Neural progenitor cell (in vitro differentiated cells): ENCODE measurements at regions not wholly inside any gene's neighbourhood (a gene's known extent, or its start where the extent isn't known, plus 50 kb on each side); places are given as distances from the start of the nearest gene placed in this dataset.

Source experiments
- DNase-seq: peaks from one replicate; pipeline ENCODE4 v3.0.0-alpha.2; 2016; ENCODE audit warnings: low spot score
- H2AFZ ChIP-seq: fragments of 200-600 bp; sonication (generic); replicated peaks from 2 replicates; pipeline ENCODE4 v1.6.1; 2016; ENCODE audit warnings: antibody characterized with exemption
- H3F3A ChIP-seq: fragments of 200-600 bp; sonication (generic); 2 replicates; pipeline ENCODE4 v1.6.1; 2016; ENCODE audit warnings: antibody characterized with exemption, low read depth
- H3K27ac ChIP-seq: fragments of 200-600 bp; sonication (generic); 2 replicates; pipeline ENCODE4 v1.5.1; 2016; ENCODE audit warnings: mild to moderate bottlenecking
- H3K27me3 ChIP-seq: fragments of 200-600 bp; sonication (generic); 2 replicates; pipeline ENCODE4 v1.6.1; 2016; ENCODE audit warnings: mild to moderate bottlenecking, moderate library complexity
- H3K36me3 ChIP-seq: fragments of 200-600 bp; sonication (generic); 2 replicates; pipeline ENCODE4 v1.5.1; 2016
- H3K4me1 ChIP-seq: fragments of 200-600 bp; sonication (generic); 2 replicates; pipeline ENCODE4 v1.6.1; 2016; ENCODE audit warnings: mixed run types
- H3K4me2 ChIP-seq: fragments of 200-600 bp; sonication (generic); 2 replicates; pipeline ENCODE4 v1.6.1; 2016
- H3K4me3 ChIP-seq: fragments of 200-600 bp; sonication (generic); 2 replicates; pipeline ENCODE4 v1.5.1; 2016
- H3K79me2 ChIP-seq: fragments of 200-600 bp; sonication (generic); 2 replicates; pipeline ENCODE4 v1.6.1; 2016; ENCODE audit warnings: low read depth
- H3K9ac ChIP-seq: fragments of 200-600 bp; sonication (generic); 2 replicates; pipeline ENCODE4 v1.6.1; 2016
- H3K9me3 ChIP-seq: fragments of 200-600 bp; sonication (generic); 2 replicates; pipeline ENCODE4 v1.5.1; 2016; ENCODE audit warnings: low read depth
- H4K20me1 ChIP-seq: fragments of 200-600 bp; sonication (generic); 2 replicates; pipeline ENCODE4 v1.6.1; 2016; ENCODE audit warnings: low read depth
- H3K27ac Mint-ChIP-seq: 3 replicates; pipeline ENCODE4 v1.8.0; 2021; ENCODE audit warnings: mixed read lengths
- H3K27me3 Mint-ChIP-seq: 2 replicates; pipeline ENCODE4 v1.8.0; 2022; ENCODE audit warnings: low read depth, mild to moderate bottlenecking, inconsistent platforms, moderate library complexity, mixed read lengths; ENCODE audit not compliant: insufficient read depth
- H3K36me3 Mint-ChIP-seq: 3 replicates; pipeline ENCODE4 v1.8.0; 2021; ENCODE audit warnings: mixed read lengths
- H3K4me1 Mint-ChIP-seq: 3 replicates; pipeline ENCODE4 v1.8.0; 2021; ENCODE audit warnings: mixed read lengths
- H3K4me3 Mint-ChIP-seq: 3 replicates; pipeline ENCODE4 v1.8.0; 2021; ENCODE audit warnings: mild to moderate bottlenecking, moderate library complexity, mixed read lengths
- H3K9me3 Mint-ChIP-seq: 3 replicates; pipeline ENCODE4 v1.8.0; 2020; ENCODE audit warnings: mixed read lengths
- EZH2 ChIP-seq: fragments of 200-600 bp; sonication (generic); IDR thresholded peaks from 2 replicates; pipeline ENCODE4 v1.6.1; 2017; ENCODE audit warnings: antibody characterized with exemption, mild to moderate bottlenecking, moderate library complexity
- EZH2phosphoT487 ChIP-seq: fragments of 200-600 bp; sonication (generic); IDR thresholded peaks from 2 replicates; pipeline ENCODE4 v1.6.1; 2017; ENCODE audit warnings: antibody characterized with exemption
- TF ChIP-seq, protein P1 (sequence below): fragments of 200-600 bp; sonication (generic); IDR thresholded peaks from 2 replicates; pipeline ENCODE4 v1.5.1; 2017; ENCODE audit warnings: antibody characterized with exemption, mild to moderate bottlenecking

DNA sequence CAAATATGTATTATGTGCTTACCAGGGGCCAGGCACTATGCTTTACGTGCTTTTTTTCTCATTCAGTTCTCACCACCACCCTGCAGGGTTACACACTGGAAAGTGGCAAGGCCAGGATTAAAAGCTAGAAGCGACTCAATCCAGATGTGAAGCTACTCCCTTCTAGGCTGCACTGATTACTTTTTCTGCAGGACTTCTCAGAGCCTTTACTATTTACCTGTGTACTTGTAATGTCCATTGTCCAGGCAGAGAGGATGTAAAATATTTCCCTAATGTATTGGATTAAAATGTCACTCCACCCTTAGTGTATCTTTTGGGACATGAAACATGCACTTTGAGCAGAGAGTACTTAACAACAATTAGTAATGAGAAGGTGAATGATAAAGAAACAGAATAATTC is 287.5 kb upstream of the EEF2KMT start:
- peaks cover 6% of the 10 kb centered on the region for H3K27me3 Mint-ChIP-seq
- H3K4me3 Mint-ChIP-seq, result no peak overlapping the region
- no peak for DNase-seq
- no peaks in the 10 kb centered on the region for H3K36me3 Mint-ChIP-seq
- Histone ChIP-seq H3K27me3 (no peaks in the 10 kb centered on the region), H3K9me3 (no peaks in the 10 kb centered on the region), H3K9ac (no peak overlapping the region), H3K27ac (no peak overlapping the region), H3K4me1 (no peaks in the 10 kb centered on the region), H4K20me1 (no peaks in the 10 kb centered on the region), H3K4me2 (no peak overlapping the region), H3K79me2 (no peaks in the 10 kb centered on the region), H3K36me3 (no peaks in the 10 kb centered on the region), H3F3A (no peaks in the 10 kb centered on the region), H2AFZ (no peak overlapping the region), H3K4me3 (no peak overlapping the region)
- TF ChIP-seq EZH2phosphoT487 (no peak), EZH2 (no peak)
- TF ChIP-seq, protein P1, sequence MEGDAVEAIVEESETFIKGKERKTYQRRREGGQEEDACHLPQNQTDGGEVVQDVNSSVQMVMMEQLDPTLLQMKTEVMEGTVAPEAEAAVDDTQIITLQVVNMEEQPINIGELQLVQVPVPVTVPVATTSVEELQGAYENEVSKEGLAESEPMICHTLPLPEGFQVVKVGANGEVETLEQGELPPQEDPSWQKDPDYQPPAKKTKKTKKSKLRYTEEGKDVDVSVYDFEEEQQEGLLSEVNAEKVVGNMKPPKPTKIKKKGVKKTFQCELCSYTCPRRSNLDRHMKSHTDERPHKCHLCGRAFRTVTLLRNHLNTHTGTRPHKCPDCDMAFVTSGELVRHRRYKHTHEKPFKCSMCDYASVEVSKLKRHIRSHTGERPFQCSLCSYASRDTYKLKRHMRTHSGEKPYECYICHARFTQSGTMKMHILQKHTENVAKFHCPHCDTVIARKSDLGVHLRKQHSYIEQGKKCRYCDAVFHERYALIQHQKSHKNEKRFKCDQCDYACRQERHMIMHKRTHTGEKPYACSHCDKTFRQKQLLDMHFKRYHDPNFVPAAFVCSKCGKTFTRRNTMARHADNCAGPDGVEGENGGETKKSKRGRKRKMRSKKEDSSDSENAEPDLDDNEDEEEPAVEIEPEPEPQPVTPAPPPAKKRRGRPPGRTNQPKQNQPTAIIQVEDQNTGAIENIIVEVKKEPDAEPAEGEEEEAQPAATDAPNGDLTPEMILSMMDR, result no peak
- H3K4me1 Mint-ChIP-seq, result no peaks in the 10 kb centered on the region
- no peak overlapping the region for H3K27ac Mint-ChIP-seq
- H3K9me3 Mint-ChIP-seq, result peaks cover 5% of the 10 kb centered on the region

DNA sequence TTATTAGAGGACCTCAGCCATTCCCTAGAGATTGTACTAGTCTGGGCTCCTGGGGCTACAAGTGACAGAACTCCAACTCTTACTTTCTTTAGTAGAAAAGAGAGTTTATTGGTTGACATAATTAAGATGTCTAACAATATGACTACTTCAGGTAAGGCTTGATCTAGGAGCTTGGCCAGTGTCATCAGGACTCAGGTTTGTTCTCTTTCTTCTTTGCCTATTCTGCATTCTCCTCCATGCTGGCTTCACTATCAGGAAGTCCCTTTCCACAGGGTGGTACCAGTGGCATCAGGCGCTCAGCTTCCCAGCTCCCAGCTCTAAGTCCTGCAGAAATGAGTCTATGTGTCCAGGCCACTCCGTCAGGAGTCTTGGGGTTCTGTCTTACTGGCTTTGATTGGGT is 286.1 kb upstream of the EEF2KMT start:
- Histone ChIP-seq H2AFZ (no peak overlapping the region), H3F3A (no peaks in the 10 kb centered on the region), H3K27me3 (no peaks in the 10 kb centered on the region), H3K9me3 (no peaks in the 10 kb centered on the region), H3K27ac (no peak overlapping the region), H3K4me1 (no peaks in the 10 kb centered on the region), H3K36me3 (no peaks in the 10 kb centered on the region), H3K4me2 (no peak overlapping the region), H4K20me1 (no peaks in the 10 kb centered on the region), H3K79me2 (no peaks in the 10 kb centered on the region), H3K9ac (no peak overlapping the region), H3K4me3 (no peak overlapping the region)
- no peaks in the 10 kb centered on the region for H3K4me1 Mint-ChIP-seq
- DNase-seq, result no peak
- TF ChIP-seq, protein P1, result no peak
- no peak for TF ChIP-seq EZH2
- no peak overlapping the region for H3K27ac Mint-ChIP-seq
- no peak overlapping the region for H3K4me3 Mint-ChIP-seq
- H3K27me3 Mint-ChIP-seq, result peaks cover 6% of the 10 kb centered on the region
- H3K36me3 Mint-ChIP-seq, result no peaks in the 10 kb centered on the region
- H3K9me3 Mint-ChIP-seq, result peaks cover 5% of the 10 kb centered on the region

DNA sequence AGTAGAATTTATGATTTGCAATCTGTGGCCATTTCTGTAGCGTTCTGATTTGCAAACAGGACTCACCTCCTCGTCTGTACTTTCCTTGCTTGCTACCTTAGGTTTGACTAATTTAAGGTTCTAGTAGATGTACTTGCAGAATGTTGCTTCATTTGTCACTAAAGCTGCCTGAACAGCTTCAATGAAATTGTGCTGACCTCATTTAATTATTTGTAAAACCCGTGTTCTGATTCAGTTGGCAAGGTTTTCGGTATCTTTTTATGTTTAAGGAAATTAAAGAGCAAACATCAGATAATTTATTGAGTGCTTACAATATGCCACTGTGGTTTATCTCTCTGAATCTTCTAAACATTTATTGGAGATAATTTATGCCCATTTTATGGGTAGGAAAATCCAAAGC is 284.9 kb upstream of the EEF2KMT start:
- Histone ChIP-seq H3K4me1 (no peaks in the 10 kb centered on the region), H3K9ac (no peak overlapping the region), H3K9me3 (no peaks in the 10 kb centered on the region), H3K79me2 (no peaks in the 10 kb centered on the region), H3K36me3 (no peaks in the 10 kb centered on the region), H3F3A (no peaks in the 10 kb centered on the region), H3K4me2 (no peak overlapping the region), H2AFZ (no peak overlapping the region), H4K20me1 (no peaks in the 10 kb centered on the region), H3K27ac (no peak overlapping the region), H3K4me3 (no peak overlapping the region), H3K27me3 (no peaks in the 10 kb centered on the region)
- Mint-ChIP-seq H3K4me1 (no peaks in the 10 kb centered on the region), H3K36me3 (no peaks in the 10 kb centered on the region), H3K4me3 (no peak overlapping the region), H3K27me3 (peaks cover 4% of the 10 kb centered on the region), H3K9me3 (peaks cover 2% of the 10 kb centered on the region), H3K27ac (no peak overlapping the region)
- no peak for DNase-seq
- TF ChIP-seq EZH2phosphoT487 (no peak), EZH2 (no peak)
- TF ChIP-seq, protein P1, result no peak

DNA sequence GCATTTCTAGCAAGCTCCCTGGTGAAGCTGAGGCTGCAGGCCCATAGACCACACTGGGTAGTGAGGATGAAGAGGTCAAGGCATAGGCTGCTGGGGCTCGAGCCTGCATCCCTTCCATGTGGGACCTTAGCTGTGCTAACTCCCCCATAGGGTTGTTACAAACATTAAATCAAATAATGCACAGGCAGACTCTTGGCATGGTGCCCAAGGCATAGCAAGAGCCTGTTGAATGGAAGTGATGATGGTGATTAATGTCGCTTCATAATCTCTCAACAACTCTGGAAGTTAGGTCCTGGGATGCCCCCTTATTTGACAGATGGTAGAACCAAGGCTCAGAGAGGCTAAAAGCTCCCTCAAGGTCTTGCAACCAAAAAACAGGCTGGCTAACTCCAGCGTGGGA is 283.9 kb upstream of the EEF2KMT start:
- H3K4me1 ChIP-seq, result no peaks in the 10 kb centered on the region
- no peaks in the 10 kb centered on the region for H4K20me1 ChIP-seq
- no peaks in the 10 kb centered on the region for H3K27me3 ChIP-seq
- Mint-ChIP-seq H3K36me3 (no peaks in the 10 kb centered on the region), H3K4me3 (no peak overlapping the region), H3K27ac (no peak overlapping the region), H3K4me1 (no peaks in the 10 kb centered on the region), H3K9me3 (peaks cover 2% of the 10 kb centered on the region), H3K27me3 (peaks cover 6% of the 10 kb centered on the region)
- no peaks in the 10 kb centered on the region for H3K9me3 ChIP-seq
- no peak overlapping the region for H3K4me3 ChIP-seq
- TF ChIP-seq EZH2 (no peak), EZH2phosphoT487 (no peak)
- TF ChIP-seq, protein P1, result no peak
- H3K27ac ChIP-seq, result no peak overlapping the region
- H3K4me2 ChIP-seq, result no peak overlapping the region
- H3F3A ChIP-seq, result no peaks in the 10 kb centered on the region
- H2AFZ ChIP-seq, result no peak overlapping the region
- no peaks in the 10 kb centered on the region for H3K36me3 ChIP-seq
- no peak for DNase-seq
- H3K79me2 ChIP-seq, result no peaks in the 10 kb centered on the region
- no peak overlapping the region for H3K9ac ChIP-seq
